ENCODE measurements at regions not wholly inside any gene's neighbourhood (a gene's known extent, or its start where the extent isn't known, plus 50 kb on each side); places are given as distances from the start of the nearest gene placed in this dataset.

GRCh38 chr20:19098806-19099578, 113.5 kb upstream of the SLC24A3 start:
- TF ChIP-seq, protein P1, sequence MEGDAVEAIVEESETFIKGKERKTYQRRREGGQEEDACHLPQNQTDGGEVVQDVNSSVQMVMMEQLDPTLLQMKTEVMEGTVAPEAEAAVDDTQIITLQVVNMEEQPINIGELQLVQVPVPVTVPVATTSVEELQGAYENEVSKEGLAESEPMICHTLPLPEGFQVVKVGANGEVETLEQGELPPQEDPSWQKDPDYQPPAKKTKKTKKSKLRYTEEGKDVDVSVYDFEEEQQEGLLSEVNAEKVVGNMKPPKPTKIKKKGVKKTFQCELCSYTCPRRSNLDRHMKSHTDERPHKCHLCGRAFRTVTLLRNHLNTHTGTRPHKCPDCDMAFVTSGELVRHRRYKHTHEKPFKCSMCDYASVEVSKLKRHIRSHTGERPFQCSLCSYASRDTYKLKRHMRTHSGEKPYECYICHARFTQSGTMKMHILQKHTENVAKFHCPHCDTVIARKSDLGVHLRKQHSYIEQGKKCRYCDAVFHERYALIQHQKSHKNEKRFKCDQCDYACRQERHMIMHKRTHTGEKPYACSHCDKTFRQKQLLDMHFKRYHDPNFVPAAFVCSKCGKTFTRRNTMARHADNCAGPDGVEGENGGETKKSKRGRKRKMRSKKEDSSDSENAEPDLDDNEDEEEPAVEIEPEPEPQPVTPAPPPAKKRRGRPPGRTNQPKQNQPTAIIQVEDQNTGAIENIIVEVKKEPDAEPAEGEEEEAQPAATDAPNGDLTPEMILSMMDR (IDR thresholded peaks at IDR 0.05 in 8 of 11, conservative IDR thresholded peaks at IDR 0.05 in 3 of 11), result no peak
- no peak for TF ChIP-seq POLR2AphosphoS5 (IDR thresholded peaks at IDR 0.05)
